Neural cell (in vitro differentiated cells): ENCODE measurements at regions not wholly inside any gene's neighbourhood (a gene's known extent, or its start where the extent isn't known, plus 50 kb on each side); places are given as distances from the start of the nearest gene placed in this dataset.

Experiments
- CTCF ChIP-seq: fragments of 450-650 bp; IDR thresholded peaks from 2 replicates; pipeline ENCODE4 v1.5.1; 2014; ENCODE audit warnings: antibody characterized with exemption, mild to moderate bottlenecking, moderate library complexity; ENCODE audit not compliant: poor library complexity, severe bottlenecking
- EP300 ChIP-seq: fragments of 450-650 bp; conservative IDR thresholded peaks from 2 replicates; pipeline ENCODE4 v1.6.1; 2014; ENCODE audit warnings: antibody characterized with exemption, mild to moderate bottlenecking, moderate library complexity; ENCODE audit not compliant: poor library complexity, severe bottlenecking
- EZH2 ChIP-seq: fragments of 200-600, 300-800 bp; shearing (Covaris generic), sonication (generic); IDR thresholded peaks from 2 replicates; pipeline ENCODE4 v1.6.1; 2014; ENCODE audit warnings: antibody characterized with exemption, low read length, borderline replicate concordance, mild to moderate bottlenecking; ENCODE audit not compliant: insufficient read depth, poor library complexity, severe bottlenecking
- MXI1 ChIP-seq: fragments of 450-650 bp; conservative IDR thresholded peaks from 2 replicates; pipeline ENCODE4 v1.6.1; 2014; ENCODE audit warnings: antibody characterized with exemption, mild to moderate bottlenecking; ENCODE audit not compliant: poor library complexity, severe bottlenecking
- POLR2AphosphoS5 ChIP-seq: IDR thresholded peaks from 2 replicates; pipeline ENCODE4 v1.6.1; 2012
- RAD21 ChIP-seq: fragments of 450-650 bp; conservative IDR thresholded peaks from 2 replicates; pipeline ENCODE4 v1.6.1; 2014; ENCODE audit warnings: antibody characterized with exemption, mild to moderate bottlenecking, moderate library complexity
- SMC3 ChIP-seq: fragments of 450-650 bp; conservative IDR thresholded peaks from 2 replicates; pipeline ENCODE4 v1.6.1; 2014; ENCODE audit warnings: antibody characterized with exemption, mild to moderate bottlenecking, moderate library complexity; ENCODE audit not compliant: poor library complexity
- TAF1 ChIP-seq: IDR thresholded peaks from 2 replicates; pipeline ENCODE4 v1.6.1; 2012; ENCODE audit warnings: low read depth

- TF ChIP-seq CTCF: no peak
- TF ChIP-seq SMC3: no peak
- no peak for TF ChIP-seq RAD21
- TF ChIP-seq POLR2AphosphoS5: no peak
- no peak for TF ChIP-seq EP300
- no peak for TF ChIP-seq EZH2
- TF ChIP-seq TAF1: no peak
- no peak for TF ChIP-seq MXI1
These were observed 110.8 kb upstream of the GLI2 start for GRCh38 chr2:120624738-120625446.
